ENCODE measurements at regions not wholly inside any gene's neighbourhood (a gene's known extent, or its start where the extent isn't known, plus 50 kb on each side); places are given as distances from the start of the nearest gene placed in this dataset.

- no peaks in the 10 kb centered on the region for H3K4me1 Mint-ChIP-seq (ENCODE audit: insufficient read depth, unreplicated experiment)
- no TSS peak for BruUV-seq (replicated peaks)
Observed at GRCh38 chr4:30783751-30784150, 63.6 kb downstream of the PCDH7 start.

GRCh38 chr4:30789219-30789671 is 69.1 kb downstream of the PCDH7 start:
- no peaks in the 10 kb centered on the region for H3K27me3 Mint-ChIP-seq (ENCODE audit: insufficient read depth, unreplicated experiment)
- no peaks in the 10 kb centered on the region for H3K36me3 Mint-ChIP-seq (ENCODE audit: insufficient read depth, unreplicated experiment)
- no peak overlapping the region for H3K27ac Mint-ChIP-seq (ENCODE audit: low read depth, unreplicated experiment)
- BruUV-seq (replicated peaks), result no TSS peak
- ChIA-PET CTCF (no interaction called here), POLR2A (no interaction called here)
- TF ChIP-seq CTCF (IDR thresholded peaks at IDR 0.05; ENCODE audit: unreplicated experiment), result no peak
- H3K9me3 Mint-ChIP-seq (ENCODE audit: unreplicated experiment), result no peaks in the 10 kb centered on the region
- DNase-seq (ENCODE audit: unreplicated experiment), result no peak
- H3K4me1 Mint-ChIP-seq (ENCODE audit: insufficient read depth, unreplicated experiment), result no peaks in the 10 kb centered on the region
- no peak overlapping the region for H3K4me3 Mint-ChIP-seq (ENCODE audit: unreplicated experiment)
- intact Hi-C loops (cut with micrococcal nuclease), result no loop called here

More at GRCh38 chr4:30783751-30784150, 63.6 kb downstream of the PCDH7 start:
- intact Hi-C loops (cut with micrococcal nuclease), result no loop called here
- H3K27ac Mint-ChIP-seq (ENCODE audit: low read depth, unreplicated experiment), result no peak overlapping the region
- POLR2A ChIA-PET, result no interaction called here
- no peaks in the 10 kb centered on the region for H3K27me3 Mint-ChIP-seq (ENCODE audit: insufficient read depth, unreplicated experiment)
- no peak for DNase-seq (ENCODE audit: unreplicated experiment)
- CTCF ChIA-PET, result no interaction called here
- H3K36me3 Mint-ChIP-seq (ENCODE audit: insufficient read depth, unreplicated experiment), result no peaks in the 10 kb centered on the region
- no peak for TF ChIP-seq CTCF (IDR thresholded peaks at IDR 0.05; ENCODE audit: unreplicated experiment)
- no peak overlapping the region for H3K4me3 Mint-ChIP-seq (ENCODE audit: unreplicated experiment)
- no peaks in the 10 kb centered on the region for H3K9me3 Mint-ChIP-seq (ENCODE audit: unreplicated experiment)

DNA sequence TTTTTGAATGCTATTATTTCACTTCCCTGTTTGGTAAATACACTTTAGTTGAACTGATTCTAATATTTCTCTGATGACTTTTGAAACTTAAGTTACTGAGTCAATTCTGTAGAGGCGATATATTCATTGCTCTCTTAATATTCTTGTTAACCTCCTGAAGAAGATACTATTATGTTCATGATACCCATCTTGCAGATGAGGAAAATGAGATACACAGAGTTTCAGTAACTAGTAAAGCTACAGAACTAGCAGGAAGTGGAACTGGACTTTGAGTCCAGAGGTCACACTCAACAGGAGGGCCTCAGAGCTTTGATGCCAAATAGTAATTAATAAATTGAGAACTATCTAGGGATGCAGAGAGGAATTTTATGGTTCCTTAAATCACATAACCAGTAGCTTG is 70.0 kb downstream of the PCDH7 start:
- ChIA-PET POLR2A (interaction anchor here (0.7 kb wide), 1 partner anchor 69 kb away, joined by 3 read pairs; no protein-coding TSS in a partner anchor), CTCF (no interaction called here)
- no peak overlapping the region for H3K27ac Mint-ChIP-seq (ENCODE audit: low read depth, unreplicated experiment)
- H3K4me1 Mint-ChIP-seq (ENCODE audit: insufficient read depth, unreplicated experiment), result no peaks in the 10 kb centered on the region
- no peak for TF ChIP-seq CTCF (IDR thresholded peaks at IDR 0.05; ENCODE audit: unreplicated experiment)
- no peaks in the 10 kb centered on the region for H3K27me3 Mint-ChIP-seq (ENCODE audit: insufficient read depth, unreplicated experiment)
- BruUV-seq (replicated peaks), result no TSS peak
- H3K9me3 Mint-ChIP-seq (ENCODE audit: unreplicated experiment), result no peaks in the 10 kb centered on the region
- H3K36me3 Mint-ChIP-seq (ENCODE audit: insufficient read depth, unreplicated experiment), result no peaks in the 10 kb centered on the region
- no peak overlapping the region for H3K4me3 Mint-ChIP-seq (ENCODE audit: unreplicated experiment)
- no peak for DNase-seq (ENCODE audit: unreplicated experiment)
- intact Hi-C loops (cut with micrococcal nuclease), result no loop called here

DNA sequence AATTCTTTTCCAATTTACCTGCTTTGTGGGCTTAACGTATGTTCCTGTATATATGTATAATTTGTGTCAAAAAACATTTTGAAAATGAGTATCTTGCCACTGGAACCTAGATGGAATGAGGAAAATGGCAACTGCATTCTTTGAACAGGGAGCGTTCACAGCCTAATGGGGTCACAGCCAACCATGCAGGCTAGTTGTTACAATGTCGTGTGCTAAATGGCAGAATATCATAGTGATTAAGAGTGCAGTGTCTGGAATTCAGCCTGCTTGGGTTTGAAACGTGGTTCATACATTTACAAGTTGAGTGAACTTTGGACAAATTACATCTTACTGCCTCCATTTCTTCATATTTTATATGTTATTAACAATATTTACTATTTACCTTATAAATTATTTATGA is 70.8 kb downstream of the PCDH7 start:
- no peak for DNase-seq (ENCODE audit: unreplicated experiment)
- TF ChIP-seq CTCF (IDR thresholded peaks at IDR 0.05; ENCODE audit: unreplicated experiment), result no peak
- ChIA-PET POLR2A (interaction anchor here (0.7 kb wide), 1 partner anchor 70 kb away, joined by 3 read pairs; no protein-coding TSS in a partner anchor), CTCF (no interaction called here)
- Mint-ChIP-seq H3K36me3 (ENCODE audit: insufficient read depth, unreplicated experiment) (no peaks in the 10 kb centered on the region), H3K4me3 (ENCODE audit: unreplicated experiment) (no peak overlapping the region), H3K9me3 (ENCODE audit: unreplicated experiment) (no peaks in the 10 kb centered on the region), H3K27ac (ENCODE audit: low read depth, unreplicated experiment) (no peak overlapping the region), H3K4me1 (ENCODE audit: insufficient read depth, unreplicated experiment) (no peaks in the 10 kb centered on the region), H3K27me3 (ENCODE audit: insufficient read depth, unreplicated experiment) (no peaks in the 10 kb centered on the region)
- intact Hi-C loops (cut with micrococcal nuclease), result no loop called here
- BruUV-seq (replicated peaks), result no TSS peak

Data from MCF 10A (cell line).